ENCODE measurements at regions not wholly inside any gene's neighbourhood (a gene's known extent, or its start where the extent isn't known, plus 50 kb on each side); places are given as distances from the start of the nearest gene placed in this dataset.

DNA sequence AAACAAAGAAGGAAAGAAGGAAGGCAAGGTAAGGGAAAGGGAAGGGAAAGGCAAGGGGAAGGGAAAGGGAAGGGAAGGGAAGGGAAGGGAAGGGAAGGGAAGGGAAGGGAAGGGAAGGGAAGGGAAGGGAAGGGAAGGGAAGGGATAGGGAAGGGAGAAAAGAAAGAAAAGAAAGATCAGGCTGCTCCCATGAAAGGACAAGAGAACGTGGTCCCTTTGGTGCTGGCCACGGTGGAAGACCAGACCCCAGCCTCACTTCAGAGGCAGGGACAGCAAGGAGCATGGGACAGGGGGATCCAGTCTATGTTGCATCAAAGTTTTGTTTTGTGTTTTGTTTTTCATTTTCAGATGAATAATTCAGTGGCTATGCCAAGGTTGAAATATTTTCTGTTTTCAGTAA lies 111.4 kb upstream of the IGF1R start:
- no peak for DNase-seq (ENCODE audit: insufficient read length, low spot score, missing footprints)
- no peaks in the 10 kb centered on the region for H3K27me3 ChIP-seq (ENCODE audit: insufficient read depth, low read length)
- no peak for TF ChIP-seq CTCF (IDR thresholded peaks at IDR 0.05; ENCODE audit: extremely low read depth, low read depth, low read length)

GRCh38 chr15:98537516-98538060 lies 110.8 kb upstream of the IGF1R start:
- H3K4me1 ChIP-seq (ENCODE audit: insufficient read depth, low read length), result no peaks in the 10 kb centered on the region
- no peak for DNase-seq (ENCODE audit: insufficient read length, low spot score, missing footprints)
- H3K27me3 ChIP-seq (ENCODE audit: insufficient read depth, low read length), result no peaks in the 10 kb centered on the region
- no peaks in the 10 kb centered on the region for H3K9me3 ChIP-seq (ENCODE audit: low read depth, low read length)
- H3K36me3 ChIP-seq (ENCODE audit: insufficient read depth, low read length), result no peaks in the 10 kb centered on the region
- no peak overlapping the region for H3K27ac ChIP-seq (ENCODE audit: low read depth, low read length)
- no peak for TF ChIP-seq CTCF (IDR thresholded peaks at IDR 0.05; ENCODE audit: extremely low read depth, low read depth, low read length)
- H4K20me1 ChIP-seq (ENCODE audit: insufficient read depth, low read length), result no peaks in the 10 kb centered on the region
- H3K4me2 ChIP-seq (ENCODE audit: insufficient read depth, low read length), result no peak overlapping the region
- no peaks in the 10 kb centered on the region for H3K79me2 ChIP-seq (ENCODE audit: insufficient read depth, low read length)
- H3K4me3 ChIP-seq (ENCODE audit: insufficient read depth, low read length), result no peak overlapping the region
- H2AFZ ChIP-seq (ENCODE audit: low read length), result no peak overlapping the region

More for the DNA sequence above, 111.4 kb upstream of the IGF1R start:
- no peaks in the 10 kb centered on the region for H3K9me3 ChIP-seq (ENCODE audit: low read depth, low read length)
- H3K4me3 ChIP-seq (ENCODE audit: insufficient read depth, low read length), result no peak overlapping the region
- H3K36me3 ChIP-seq (ENCODE audit: insufficient read depth, low read length), result no peaks in the 10 kb centered on the region
- no peaks in the 10 kb centered on the region for H4K20me1 ChIP-seq (ENCODE audit: insufficient read depth, low read length)
- H2AFZ ChIP-seq (ENCODE audit: low read length), result no peak overlapping the region
- no peak overlapping the region for H3K4me2 ChIP-seq (ENCODE audit: insufficient read depth, low read length)
- no peak overlapping the region for H3K27ac ChIP-seq (ENCODE audit: low read depth, low read length)
- no peaks in the 10 kb centered on the region for H3K79me2 ChIP-seq (ENCODE audit: insufficient read depth, low read length)
- no peaks in the 10 kb centered on the region for H3K4me1 ChIP-seq (ENCODE audit: insufficient read depth, low read length)

DNA sequence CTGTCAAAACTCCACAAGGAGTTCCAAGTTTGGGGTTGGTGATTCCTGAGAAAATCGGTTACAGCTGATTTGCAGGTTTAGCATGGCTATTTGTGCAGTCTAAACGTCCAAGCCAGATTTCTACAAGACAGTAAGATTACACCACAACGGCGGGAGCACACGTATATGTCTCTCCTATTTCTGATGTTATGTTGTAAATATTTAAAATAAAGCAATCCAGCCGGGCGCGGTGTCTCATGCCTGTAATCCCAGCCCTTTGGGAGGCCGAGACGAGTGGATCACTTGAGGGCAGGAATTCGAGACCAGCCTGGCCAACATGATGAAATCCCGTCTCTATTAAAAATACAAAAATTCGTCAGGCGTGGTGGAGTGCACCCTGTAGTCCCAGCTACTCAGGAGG lies 106.8 kb upstream of the IGF1R start:
- Histone ChIP-seq H3K36me3 (ENCODE audit: insufficient read depth, low read length) (no peaks in the 10 kb centered on the region), H2AFZ (ENCODE audit: low read length) (no peak overlapping the region), H3K4me2 (ENCODE audit: insufficient read depth, low read length) (no peak overlapping the region), H3K79me2 (ENCODE audit: insufficient read depth, low read length) (no peaks in the 10 kb centered on the region), H3K9me3 (ENCODE audit: low read depth, low read length) (no peaks in the 10 kb centered on the region), H3K4me3 (ENCODE audit: insufficient read depth, low read length) (no peak overlapping the region), H3K4me1 (ENCODE audit: insufficient read depth, low read length) (no peaks in the 10 kb centered on the region), H4K20me1 (ENCODE audit: insufficient read depth, low read length) (no peaks in the 10 kb centered on the region), H3K27me3 (ENCODE audit: insufficient read depth, low read length) (no peaks in the 10 kb centered on the region), H3K27ac (ENCODE audit: low read depth, low read length) (no peak overlapping the region)
- no peak for DNase-seq (ENCODE audit: insufficient read length, low spot score, missing footprints)
- no peak for TF ChIP-seq CTCF (IDR thresholded peaks at IDR 0.05; ENCODE audit: extremely low read depth, low read depth, low read length)

- Histone ChIP-seq H3K4me1 (ENCODE audit: insufficient read depth, low read length) (peaks cover 4% of the 10 kb centered on the region), H3K36me3 (ENCODE audit: insufficient read depth, low read length) (no peaks in the 10 kb centered on the region), H3K4me2 (ENCODE audit: insufficient read depth, low read length) (no peak overlapping the region), H2AFZ (ENCODE audit: low read length) (no peak overlapping the region), H3K27ac (ENCODE audit: low read depth, low read length) (no peak overlapping the region), H3K27me3 (ENCODE audit: insufficient read depth, low read length) (peaks cover 9% of the 10 kb centered on the region), H3K4me3 (ENCODE audit: insufficient read depth, low read length) (no peak overlapping the region), H4K20me1 (ENCODE audit: insufficient read depth, low read length) (no peaks in the 10 kb centered on the region), H3K79me2 (ENCODE audit: insufficient read depth, low read length) (no peaks in the 10 kb centered on the region), H3K9me3 (ENCODE audit: low read depth, low read length) (no peaks in the 10 kb centered on the region)
- no peak for DNase-seq (ENCODE audit: insufficient read length, low spot score, missing footprints)
- no peak for TF ChIP-seq CTCF (IDR thresholded peaks at IDR 0.05; ENCODE audit: extremely low read depth, low read depth, low read length)
These were observed 105.1 kb upstream of the IGF1R start for GRCh38 chr15:98543237-98543636.

Data from osteoblast (primary cell).